GM12873 (cell line): ENCODE measurements at regions not wholly inside any gene's neighbourhood (a gene's known extent, or its start where the extent isn't known, plus 50 kb on each side); places are given as distances from the start of the nearest gene placed in this dataset.

Experiments used
- TF ChIP-seq, protein P1 (sequence below): IDR thresholded peaks from 2 replicates; pipeline ENCODE4 v1.5.1; 2012; ENCODE audit warnings: low read depth, mild to moderate bottlenecking, moderate library complexity, low read length, control low read depth; ENCODE audit not compliant: insufficient read depth; ENCODE audit errors: missing control alignments

DNA sequence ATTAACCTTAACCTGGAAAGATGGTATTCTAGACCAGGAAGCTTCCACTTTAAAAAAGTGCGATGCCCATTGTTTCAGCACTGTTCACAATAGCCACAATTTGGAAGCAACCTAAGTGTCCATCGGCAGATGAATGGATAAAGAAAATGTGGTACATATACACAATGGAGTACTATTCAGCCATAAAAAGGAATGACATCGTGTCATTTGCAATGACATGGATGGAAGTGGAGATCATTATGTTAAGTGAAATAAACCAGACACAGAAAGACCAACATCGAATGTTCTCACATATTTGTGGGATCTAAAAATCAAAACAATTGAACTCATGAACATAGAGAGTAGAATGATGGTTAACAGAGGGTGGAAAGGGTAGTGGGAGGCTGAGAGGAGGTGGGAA is 94.2 kb downstream of the NR2F2 start:
- TF ChIP-seq, protein P1, sequence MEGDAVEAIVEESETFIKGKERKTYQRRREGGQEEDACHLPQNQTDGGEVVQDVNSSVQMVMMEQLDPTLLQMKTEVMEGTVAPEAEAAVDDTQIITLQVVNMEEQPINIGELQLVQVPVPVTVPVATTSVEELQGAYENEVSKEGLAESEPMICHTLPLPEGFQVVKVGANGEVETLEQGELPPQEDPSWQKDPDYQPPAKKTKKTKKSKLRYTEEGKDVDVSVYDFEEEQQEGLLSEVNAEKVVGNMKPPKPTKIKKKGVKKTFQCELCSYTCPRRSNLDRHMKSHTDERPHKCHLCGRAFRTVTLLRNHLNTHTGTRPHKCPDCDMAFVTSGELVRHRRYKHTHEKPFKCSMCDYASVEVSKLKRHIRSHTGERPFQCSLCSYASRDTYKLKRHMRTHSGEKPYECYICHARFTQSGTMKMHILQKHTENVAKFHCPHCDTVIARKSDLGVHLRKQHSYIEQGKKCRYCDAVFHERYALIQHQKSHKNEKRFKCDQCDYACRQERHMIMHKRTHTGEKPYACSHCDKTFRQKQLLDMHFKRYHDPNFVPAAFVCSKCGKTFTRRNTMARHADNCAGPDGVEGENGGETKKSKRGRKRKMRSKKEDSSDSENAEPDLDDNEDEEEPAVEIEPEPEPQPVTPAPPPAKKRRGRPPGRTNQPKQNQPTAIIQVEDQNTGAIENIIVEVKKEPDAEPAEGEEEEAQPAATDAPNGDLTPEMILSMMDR = no peak

DNA sequence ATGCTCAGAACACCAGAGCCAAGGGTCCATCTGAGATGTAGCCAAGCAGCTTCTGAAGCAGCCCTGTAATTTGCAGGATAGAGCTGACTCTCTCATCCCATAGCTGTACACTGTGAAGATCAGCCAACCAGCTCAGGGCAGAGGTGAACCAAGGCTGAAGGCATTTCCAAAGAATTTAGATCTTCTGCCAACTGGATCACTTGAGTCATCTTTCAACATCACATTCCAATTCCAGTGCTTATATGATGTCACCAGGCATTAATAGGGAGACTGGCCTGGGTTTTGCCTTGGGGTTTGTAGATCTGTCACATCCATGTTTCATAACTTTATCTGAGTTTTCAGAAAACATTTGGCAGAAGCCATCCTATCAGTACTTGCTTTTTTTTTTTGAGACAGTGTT is 98.2 kb downstream of the NR2F2 start:
- TF ChIP-seq, protein P1 = no peak

DNA sequence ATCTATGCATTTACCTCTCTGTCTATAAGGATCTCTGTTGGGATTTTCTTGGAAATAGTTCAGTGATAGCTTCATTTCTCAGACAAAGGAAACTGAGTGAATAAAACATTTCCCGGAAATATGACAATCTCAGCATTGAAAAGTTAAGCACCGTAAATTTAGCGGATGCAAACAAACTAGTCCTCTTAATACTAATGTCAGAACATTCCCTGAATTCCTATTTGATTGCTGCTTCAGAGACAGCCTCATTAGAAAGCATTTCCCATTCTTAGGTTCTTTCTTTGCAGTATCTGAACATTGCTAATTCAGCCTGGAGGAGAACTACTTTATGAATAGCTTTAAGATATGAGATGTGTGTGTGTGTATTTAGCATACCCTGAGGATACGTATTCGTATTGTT is 101.3 kb downstream of the NR2F2 start:
- TF ChIP-seq, protein P1 = no peak

DNA sequence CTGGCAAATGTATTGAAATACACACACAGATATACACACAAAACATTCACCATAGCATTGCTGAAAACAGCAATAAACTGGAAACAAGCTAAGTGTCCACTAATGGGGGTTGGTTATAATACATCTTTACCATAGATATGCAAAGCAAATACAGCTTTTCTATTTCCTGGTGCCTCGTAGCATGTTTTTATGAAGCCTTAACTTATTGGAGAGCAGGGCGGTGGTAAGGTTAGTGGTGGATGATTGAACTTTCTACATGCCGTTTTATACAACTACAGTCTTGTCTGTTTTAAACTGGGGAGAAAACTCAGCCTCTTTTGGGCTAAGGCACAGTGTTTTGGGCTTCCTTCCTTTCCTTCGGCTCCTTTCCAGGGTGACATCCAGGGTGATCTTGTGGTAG is 104.5 kb downstream of the NR2F2 start:
- TF ChIP-seq, protein P1 = no peak

DNA sequence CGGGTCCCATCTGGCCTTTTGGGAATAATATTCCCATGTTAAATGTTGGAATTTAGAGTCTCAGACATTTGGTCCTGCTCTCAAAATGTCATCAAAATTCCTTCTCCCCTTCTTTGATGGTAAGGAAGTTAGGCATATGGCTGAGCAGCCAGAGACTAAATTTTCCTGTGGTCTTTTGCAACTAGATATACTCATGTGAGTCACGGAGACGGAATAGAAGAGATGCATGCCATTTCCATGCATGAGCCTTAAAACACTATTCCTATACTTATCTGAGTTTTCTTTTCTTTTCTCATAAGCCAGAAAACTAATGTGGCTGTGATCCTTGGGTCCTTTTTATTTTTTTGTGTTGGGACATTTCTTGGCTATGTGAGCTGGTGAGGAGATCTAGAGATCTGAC is 105.3 kb downstream of the NR2F2 start:
- TF ChIP-seq, protein P1 = no peak

DNA sequence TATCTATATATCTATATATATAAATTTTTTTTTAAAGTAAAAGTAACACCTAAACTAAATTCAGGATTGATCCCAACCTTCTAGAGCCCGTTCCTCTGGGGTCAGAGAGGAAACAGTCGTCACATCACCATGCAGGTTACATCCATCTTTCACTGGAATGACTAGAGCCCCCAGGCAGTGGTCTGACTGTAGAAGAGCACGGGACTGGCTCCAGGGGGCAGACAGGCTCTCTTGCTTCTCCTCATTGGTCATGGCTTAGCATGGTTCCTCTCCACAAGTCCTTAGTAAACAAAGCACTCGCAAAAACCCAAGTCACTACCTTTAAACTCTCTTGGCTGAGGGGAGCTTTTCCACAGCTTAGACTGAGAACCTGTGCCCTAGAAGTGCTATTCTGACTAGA is 110.5 kb downstream of the NR2F2 start:
- TF ChIP-seq, protein P1 = no peak

DNA sequence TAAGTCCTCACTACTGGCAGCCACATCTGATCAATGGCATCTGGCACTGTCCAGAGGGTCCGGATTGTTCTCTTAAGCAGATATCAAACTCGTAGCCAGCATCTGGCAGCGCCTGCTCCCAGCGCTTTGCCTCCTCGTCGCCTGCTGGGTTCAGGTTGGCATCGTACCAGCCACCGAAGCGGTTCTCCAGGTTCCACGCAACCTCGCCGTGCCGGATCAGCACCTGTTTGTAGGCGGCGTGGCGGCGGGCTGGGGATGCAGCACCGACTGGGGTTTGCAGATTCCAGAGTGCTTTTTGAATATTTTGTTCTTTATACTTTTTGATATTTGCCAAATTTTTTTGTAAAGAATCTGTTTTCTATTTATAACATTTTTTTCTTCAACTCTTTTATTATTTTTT is 111.6 kb downstream of the NR2F2 start:
- TF ChIP-seq, protein P1 = no peak
